Loucy (cell line): ENCODE measurements at regions not wholly inside any gene's neighbourhood (a gene's known extent, or its start where the extent isn't known, plus 50 kb on each side); places are given as distances from the start of the nearest gene placed in this dataset.
"Not testable (repeated sequence)": the region's sequence is repeated elsewhere in the genome, so short reads cannot be mapped to it uniquely, and the experiment has no call there.

Source experiments
- EZH2phosphoT487 ChIP-seq: fragments of 200-600 bp; IDR thresholded peaks from 2 replicates; pipeline ENCODE4 v1.6.1; 2018; ENCODE audit warnings: antibody characterized with exemption, mild to moderate bottlenecking, moderate library complexity, borderline replicate concordance
- TF ChIP-seq, protein P1 (sequence below): fragments of 200-600 bp; sonication (generic); conservative IDR thresholded peaks from 2 replicates; pipeline ENCODE4 v1.5.1; 2014; ENCODE audit warnings: mild to moderate bottlenecking, antibody characterized with exemption, low read length

DNA sequence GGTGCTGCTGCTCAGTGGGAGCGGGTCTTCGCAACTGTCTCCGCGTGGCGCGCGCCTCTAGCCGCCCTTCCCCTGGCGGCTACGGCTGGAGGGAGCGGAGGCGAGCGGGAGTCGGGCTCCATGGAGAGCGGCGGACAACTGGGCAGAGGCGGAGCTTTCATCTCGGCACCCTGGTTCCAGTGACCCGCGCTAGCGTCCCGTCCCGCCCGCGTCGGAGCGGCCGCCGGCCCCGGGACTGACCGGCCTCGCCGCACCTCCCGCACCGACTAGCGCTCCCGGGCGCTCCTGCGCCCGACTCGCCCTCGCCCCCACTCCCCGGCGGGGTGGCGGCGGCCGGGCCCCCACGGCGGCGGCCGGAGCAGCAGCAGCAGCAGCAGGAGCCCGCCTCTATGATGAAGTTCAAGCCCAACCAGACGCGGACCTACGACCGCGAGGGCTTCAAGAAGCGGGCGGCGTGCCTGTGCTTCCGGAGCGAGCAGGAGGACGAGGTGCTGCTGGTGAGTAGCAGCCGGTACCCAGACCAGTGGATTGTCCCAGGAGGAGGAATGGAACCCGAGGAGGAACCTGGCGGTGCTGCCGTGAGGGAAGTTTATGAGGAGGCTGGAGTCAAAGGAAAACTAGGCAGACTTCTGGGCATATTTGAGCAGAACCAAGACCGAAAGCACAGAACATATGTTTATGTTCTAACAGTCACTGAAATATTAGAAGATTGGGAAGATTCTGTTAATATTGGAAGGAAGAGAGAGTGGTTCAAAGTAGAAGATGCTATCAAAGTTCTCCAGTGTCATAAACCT is 69.2 kb upstream of the NOTCH2NLA start:
- TF ChIP-seq EZH2phosphoT487 = not testable (repeated sequence)
- TF ChIP-seq, protein P1, sequence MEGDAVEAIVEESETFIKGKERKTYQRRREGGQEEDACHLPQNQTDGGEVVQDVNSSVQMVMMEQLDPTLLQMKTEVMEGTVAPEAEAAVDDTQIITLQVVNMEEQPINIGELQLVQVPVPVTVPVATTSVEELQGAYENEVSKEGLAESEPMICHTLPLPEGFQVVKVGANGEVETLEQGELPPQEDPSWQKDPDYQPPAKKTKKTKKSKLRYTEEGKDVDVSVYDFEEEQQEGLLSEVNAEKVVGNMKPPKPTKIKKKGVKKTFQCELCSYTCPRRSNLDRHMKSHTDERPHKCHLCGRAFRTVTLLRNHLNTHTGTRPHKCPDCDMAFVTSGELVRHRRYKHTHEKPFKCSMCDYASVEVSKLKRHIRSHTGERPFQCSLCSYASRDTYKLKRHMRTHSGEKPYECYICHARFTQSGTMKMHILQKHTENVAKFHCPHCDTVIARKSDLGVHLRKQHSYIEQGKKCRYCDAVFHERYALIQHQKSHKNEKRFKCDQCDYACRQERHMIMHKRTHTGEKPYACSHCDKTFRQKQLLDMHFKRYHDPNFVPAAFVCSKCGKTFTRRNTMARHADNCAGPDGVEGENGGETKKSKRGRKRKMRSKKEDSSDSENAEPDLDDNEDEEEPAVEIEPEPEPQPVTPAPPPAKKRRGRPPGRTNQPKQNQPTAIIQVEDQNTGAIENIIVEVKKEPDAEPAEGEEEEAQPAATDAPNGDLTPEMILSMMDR = not testable (repeated sequence)
